Loucy (cell line): ENCODE measurements at regions not wholly inside any gene's neighbourhood (a gene's known extent, or its start where the extent isn't known, plus 50 kb on each side); places are given as distances from the start of the nearest gene placed in this dataset.

Experiments used
- H2AFZ ChIP-seq: fragments of 200-600 bp; sonication (generic); 2 replicates; pipeline ENCODE4 v1.6.0; 2016; ENCODE audit warnings: antibody characterized with exemption, mild to moderate bottlenecking, low read length, moderate library complexity
- H3F3A ChIP-seq: fragments of 200-600 bp; 2 replicates; pipeline ENCODE4 v1.6.0; 2016; ENCODE audit warnings: antibody characterized with exemption, low read depth, mild to moderate bottlenecking
- H3K27me3 ChIP-seq: fragments of 200-600 bp; sonication (generic); 2 replicates; pipeline ENCODE4 v1.6.1; 2014; ENCODE audit warnings: low read length, mild to moderate bottlenecking; ENCODE audit not compliant: insufficient read depth, poor library complexity, severe bottlenecking
- H3K36me3 ChIP-seq: fragments of 200-600 bp; sonication (generic); 2 replicates; pipeline ENCODE4 v1.6.1; 2016; ENCODE audit warnings: low read length; ENCODE audit not compliant: insufficient read depth
- H3K4me1 ChIP-seq: fragments of 200-600 bp; sonication (generic); 2 replicates; pipeline ENCODE4 v1.5.1; 2014; ENCODE audit warnings: low read length, mild to moderate bottlenecking; ENCODE audit not compliant: insufficient read depth, poor library complexity, severe bottlenecking
- H3K4me2 ChIP-seq: fragments of 200-600 bp; sonication (generic); 2 replicates; pipeline ENCODE4 v1.6.0; 2014; ENCODE audit warnings: antibody characterized with exemption, low read length, low read depth, mild to moderate bottlenecking; ENCODE audit not compliant: poor library complexity, severe bottlenecking
- H3K4me3 ChIP-seq: fragments of 200-600 bp; sonication (generic); 2 replicates; pipeline ENCODE4 v1.5.1; 2014; ENCODE audit warnings: low read length, mild to moderate bottlenecking, mixed read lengths; ENCODE audit not compliant: poor library complexity, severe bottlenecking
- H3K79me2 ChIP-seq: fragments of 200-600 bp; sonication (generic); 2 replicates; pipeline ENCODE4 v1.6.1; 2014; ENCODE audit warnings: low read length; ENCODE audit not compliant: insufficient read depth
- H3K9ac ChIP-seq: fragments of 200-600 bp; sonication (generic); 2 replicates; pipeline ENCODE4 v1.6.0; 2014; ENCODE audit warnings: mild to moderate bottlenecking, low read depth, low read length, moderate library complexity; ENCODE audit not compliant: poor library complexity, severe bottlenecking
- H3K9me2 ChIP-seq: fragments of 200-600 bp; sonication (generic); replicated peaks from 2 replicates; pipeline ENCODE4 v1.6.1; 2016; ENCODE audit warnings: low read depth, low read length, mixed read lengths
- H3K9me3 ChIP-seq: fragments of 200-600 bp; sonication (generic); 2 replicates; pipeline ENCODE4 v1.6.1; 2014; ENCODE audit warnings: mild to moderate bottlenecking, antibody characterized with exemption, low read length, low read depth; ENCODE audit not compliant: insufficient read depth
- H4K20me1 ChIP-seq: fragments of 200-600 bp; sonication (generic); 2 replicates; pipeline ENCODE4 v1.6.0; 2014; ENCODE audit warnings: antibody characterized with exemption, low read length, mild to moderate bottlenecking; ENCODE audit not compliant: insufficient read depth, poor library complexity, severe bottlenecking
- CTCF ChIP-seq: fragments of 200-600 bp; sonication (generic); conservative IDR thresholded peaks from 2 replicates; pipeline ENCODE4 v1.5.1; 2014; ENCODE audit warnings: mild to moderate bottlenecking, antibody characterized with exemption, low read length
- EZH2phosphoT487 ChIP-seq: fragments of 200-600 bp; IDR thresholded peaks from 2 replicates; pipeline ENCODE4 v1.6.1; 2018; ENCODE audit warnings: antibody characterized with exemption, mild to moderate bottlenecking, moderate library complexity, borderline replicate concordance

- H3K9ac ChIP-seq: no peak overlapping the region
- H3K4me3 ChIP-seq: no peak overlapping the region
- no peaks in the 10 kb centered on the region for H3K9me3 ChIP-seq
- H3K27me3 ChIP-seq: no peaks in the 10 kb centered on the region
- TF ChIP-seq EZH2phosphoT487 (no peak), CTCF (no peak)
- no peaks in the 10 kb centered on the region for H3K4me1 ChIP-seq
- no peaks in the 10 kb centered on the region for H4K20me1 ChIP-seq
- no peaks in the 10 kb centered on the region for H3F3A ChIP-seq
- no peak overlapping the region for H2AFZ ChIP-seq
- H3K79me2 ChIP-seq: no peaks in the 10 kb centered on the region
- H3K4me2 ChIP-seq: peak overlapping the region; percentile 40
- H3K36me3 ChIP-seq: no peaks in the 10 kb centered on the region
- no peaks in the 10 kb centered on the region for H3K9me2 ChIP-seq
These were observed 162.7 kb downstream of the ZNF608 start for GRCh38 chr5:124583469-124584350.

- Histone ChIP-seq H3K9me2 (no peaks in the 10 kb centered on the region), H3K27me3 (no peaks in the 10 kb centered on the region), H3K4me1 (no peaks in the 10 kb centered on the region), H4K20me1 (no peaks in the 10 kb centered on the region), H3K36me3 (no peaks in the 10 kb centered on the region), H3K4me2 (no peak overlapping the region), H3K9me3 (no peaks in the 10 kb centered on the region), H3K4me3 (no peak overlapping the region), H3K9ac (no peak overlapping the region), H3F3A (no peaks in the 10 kb centered on the region), H2AFZ (no peak overlapping the region), H3K79me2 (no peaks in the 10 kb centered on the region)
- no peak for TF ChIP-seq CTCF
- TF ChIP-seq EZH2phosphoT487: no peak
These were observed 163.9 kb downstream of the ZNF608 start for GRCh38 chr5:124582561-124582840.

- TF ChIP-seq EZH2phosphoT487 (no peak), CTCF (no peak)
- H3K9ac ChIP-seq: no peak overlapping the region
- H2AFZ ChIP-seq: no peak overlapping the region
- H3K9me3 ChIP-seq: no peaks in the 10 kb centered on the region
- H3K36me3 ChIP-seq: no peaks in the 10 kb centered on the region
- H3K4me2 ChIP-seq: no peak overlapping the region
- H3K4me3 ChIP-seq: no peak overlapping the region
- H4K20me1 ChIP-seq: no peaks in the 10 kb centered on the region
- no peaks in the 10 kb centered on the region for H3K9me2 ChIP-seq
- no peaks in the 10 kb centered on the region for H3F3A ChIP-seq
- H3K27me3 ChIP-seq: no peaks in the 10 kb centered on the region
- no peaks in the 10 kb centered on the region for H3K4me1 ChIP-seq
- H3K79me2 ChIP-seq: no peaks in the 10 kb centered on the region
These were observed 164.5 kb downstream of the ZNF608 start for GRCh38 chr5:124581738-124582560.
